GM12878 (cell line): ENCODE measurements at regions not wholly inside any gene's neighbourhood (a gene's known extent, or its start where the extent isn't known, plus 50 kb on each side); places are given as distances from the start of the nearest gene placed in this dataset.

Source experiments
- ATAC-seq: fragments of 200-7000 bp; cut with Tn5 transposase; 3 replicates; pipeline ENCODE4 v1.9.1; 2020; ENCODE audit warnings: mild to moderate bottlenecking, moderate library complexity
- BruUV-seq: library from RNA; stranded (reverse); fragments of 400-500 nt; replicated peaks from 2 replicates; lab custom pipeline; 2021; lab: Mats Ljungman, UMichigan
- CTCF ChIA-PET: fragments of 300-600 bp; sonication (Branson Sonifier 250); formaldehyde crosslinking; extraction: SDS; loops from one replicate; lab custom pipeline; 2021; ENCODE audit warnings: inconsistent platforms; lab: Yijun Ruan, JAX
- POLR2A ChIA-PET: fragments of 350-600 bp; formaldehyde crosslinking; extraction: SDS; loops from one replicate; lab custom pipeline; 2021; ENCODE audit warnings: inconsistent platforms; lab: Charles Lee
- RAD21 ChIA-PET: fragments of 300-600 bp; sonication (Branson Sonifier 250); formaldehyde crosslinking; loops from one replicate; lab custom pipeline; 2023; ENCODE audit warnings: antibody characterized with exemption; ENCODE audit not compliant: unreplicated experiment; lab: Charles Lee
- SMC1A ChIA-PET: fragments of 300-600 bp; sonication (Branson Sonifier 250); formaldehyde crosslinking; loops from one replicate; lab custom pipeline; 2023; ENCODE audit not compliant: unreplicated experiment, uncharacterized antibody; lab: Charles Lee
- DNase-seq: peaks from one replicate; pipeline ENCODE4 v3.0.0-alpha.2; 2011; ENCODE audit warnings: low read depth, low spot score
- FAIRE-seq: peaks from 3 replicates; lab custom pipeline; 2011; peaks lifted over from hg19 to GRCh38; lab: Jason Lieb, UNC
- H2AFZ ChIP-seq: 2 replicates; pipeline ENCODE4 v1.6.0; 2011; ENCODE audit warnings: low read depth, low read length, control low read depth; ENCODE audit not compliant: control insufficient read depth
- H3K27ac ChIP-seq: 2 replicates; pipeline ENCODE4 v1.5.1; 2011; ENCODE audit warnings: control low read depth; ENCODE audit not compliant: control insufficient read depth, insufficient read depth
- H3K27me3 ChIP-seq, 2 experiments: replicated peaks in 1 of 2; 2 replicates each; pipeline versions ENCODE4 v1.6.0 to v1.6.1; 2011; ENCODE audit warnings: low read length in 1 of 2; ENCODE audit not compliant: control insufficient read depth in 2 of 2, insufficient read depth in 2 of 2
- H3K36me3 ChIP-seq, 2 experiments: 2 replicates each; pipeline ENCODE4 v1.5.1; 2011; ENCODE audit warnings: low read length in 1 of 2; ENCODE audit not compliant: control insufficient read depth in 2 of 2, insufficient read depth in 2 of 2
- H3K4me1 ChIP-seq: 2 replicates; pipeline ENCODE4 v1.6.1; 2011; ENCODE audit warnings: mild to moderate bottlenecking, low read length, moderate library complexity, mixed read lengths; ENCODE audit not compliant: control insufficient read depth, insufficient read depth
- H3K4me2 ChIP-seq: 2 replicates; pipeline ENCODE4 v1.6.0; 2011; ENCODE audit warnings: control low read depth; ENCODE audit not compliant: control insufficient read depth, insufficient read depth
- H3K4me3 ChIP-seq: fragments of 200-600 bp; sonication (generic); 2 replicates; pipeline ENCODE4 v1.5.1; 2016
- H3K79me2 ChIP-seq: 2 replicates; pipeline ENCODE4 v1.6.0; 2011; ENCODE audit warnings: low read length; ENCODE audit not compliant: control insufficient read depth, insufficient read depth
- H3K9ac ChIP-seq: 2 replicates; pipeline ENCODE4 v1.8.0; 2011; ENCODE audit warnings: low read length, control low read depth, mixed read lengths; ENCODE audit not compliant: control insufficient read depth, insufficient read depth
- H3K9me3 ChIP-seq: replicated peaks from 3 replicates; pipeline ENCODE4 v1.5.1; 2011; ENCODE audit warnings: mild to moderate bottlenecking, low read length; ENCODE audit not compliant: control insufficient read depth, insufficient read depth
- H4K20me1 ChIP-seq: 2 replicates; pipeline ENCODE4 v1.6.0; 2011; ENCODE audit not compliant: control insufficient read depth, insufficient read depth
- BHLHE40 ChIP-seq, 2 experiments: fragments of 450-650 bp in 1 of 2; IDR thresholded peaks; 2 replicates each; pipeline ENCODE4 v1.6.1; 2011 to 2017; ENCODE audit warnings: low read depth in 2 of 2, borderline replicate concordance in 1 of 2, improper control_type of control experiment in 1 of 2, low read length in 1 of 2, mild to moderate bottlenecking in 1 of 2
- BMI1 ChIP-seq: fragments of 450-650 bp; IDR thresholded peaks from 2 replicates; pipeline ENCODE4 v1.6.1; 2016; ENCODE audit warnings: mild to moderate bottlenecking, moderate library complexity, borderline replicate concordance
- CEBPB ChIP-seq, 2 experiments: fragments of 150-350 bp in 1 of 2; IDR thresholded peaks; 2 replicates each; pipeline ENCODE4 v1.6.1; 2012 to 2014; ENCODE audit warnings: low read depth in 2 of 2, low read length in 2 of 2, borderline replicate concordance in 1 of 2, inconsistent platforms in 1 of 2
- CTCF ChIP-seq, 3 experiments: IDR thresholded peaks in 2 of 3; conservative IDR thresholded peaks in 1 of 3; 2 replicates each; pipeline ENCODE4 v1.5.1; 2011; ENCODE audit warnings: low read depth in 3 of 3, low read length in 3 of 3, mild to moderate bottlenecking in 3 of 3, control low read depth in 2 of 3, moderate library complexity in 2 of 3, inconsistent platforms in 1 of 3, mixed read lengths in 1 of 3; ENCODE audit not compliant: control insufficient read depth in 2 of 3, insufficient read depth in 1 of 3; ENCODE audit errors: extremely low read depth in 1 of 3
- EED ChIP-seq: sonication (generic); IDR thresholded peaks from 2 replicates; pipeline ENCODE4 v1.6.1; 2016; ENCODE audit warnings: antibody characterized with exemption, low read depth
- ETV6 ChIP-seq, 2 experiments: fragments of 450-650 bp in 1 of 2; IDR thresholded peaks in 1 of 2; conservative IDR thresholded peaks in 1 of 2; 2 replicates each; pipeline ENCODE4 v1.6.1; 2014; ENCODE audit warnings: antibody characterized with exemption in 1 of 2, borderline replicate concordance in 1 of 2, low read depth in 1 of 2, mild to moderate bottlenecking in 1 of 2, moderate library complexity in 1 of 2
- EZH2 ChIP-seq: IDR thresholded peaks from 2 replicates; pipeline ENCODE4 v1.6.1; 2012; ENCODE audit warnings: low read depth, mild to moderate bottlenecking, control low read depth, inconsistent platforms, low read length, borderline replicate concordance; ENCODE audit not compliant: control insufficient read depth
- POLR2A ChIP-seq: IDR thresholded peaks from 2 replicates; pipeline ENCODE4 v1.6.1; 2011; ENCODE audit warnings: low read depth, mild to moderate bottlenecking, low read length
- RAD21 ChIP-seq: IDR thresholded peaks from 2 replicates; pipeline ENCODE4 v1.6.1; 2011; ENCODE audit warnings: mild to moderate bottlenecking, low read depth, low read length, moderate library complexity; ENCODE audit not compliant: insufficient read depth
- RBBP5 ChIP-seq: fragments of 200-600 bp; sonication (generic); conservative IDR thresholded peaks from 2 replicates; pipeline ENCODE4 v1.6.1; 2016
- SMAD1 ChIP-seq: fragments of 450-650 bp; IDR thresholded peaks from 2 replicates; pipeline ENCODE4 v1.6.1; 2018; ENCODE audit warnings: mild to moderate bottlenecking, low read depth; ENCODE audit not compliant: partially characterized antibody
- SMARCA5 ChIP-seq: fragments of 450-650 bp; IDR thresholded peaks from 2 replicates; pipeline ENCODE4 v1.6.1; 2017; ENCODE audit warnings: mild to moderate bottlenecking
- USF1 ChIP-seq: IDR thresholded peaks from 2 replicates; pipeline ENCODE4 v1.6.1; 2011; ENCODE audit warnings: borderline replicate concordance, low read depth, mild to moderate bottlenecking, moderate library complexity, mixed read lengths, low read length; ENCODE audit not compliant: insufficient read depth; ENCODE audit errors: extremely low read length
- USF2 ChIP-seq: IDR thresholded peaks from 2 replicates; pipeline ENCODE4 v1.6.1; 2011; ENCODE audit warnings: low read depth, low read length, improper control_type of control experiment, borderline replicate concordance
- WRNIP1 ChIP-seq: IDR thresholded peaks from 2 replicates; pipeline ENCODE4 v1.6.1; 2011; ENCODE audit warnings: low read depth, low read length, improper control_type of control experiment, borderline replicate concordance
- ZBED1 ChIP-seq: IDR thresholded peaks from 2 replicates; pipeline ENCODE4 v1.6.1; 2016; ENCODE audit warnings: borderline replicate concordance
- ZBTB33 ChIP-seq: fragments of 450-650 bp; IDR thresholded peaks from 2 replicates; pipeline ENCODE4 v1.6.1; 2017; ENCODE audit warnings: mild to moderate bottlenecking
- WGBS: methylation state at CpG from one replicate; pipeline ENCODE4 v1.1.6; 2016; ENCODE audit warnings: low lambda C conversion rate; ENCODE audit not compliant: insufficient replicate concordance, insufficient coverage; ENCODE audit errors: missing lambda C conversion rate; 5-methylcytosine and 5-hydroxymethylcytosine counted together
- in situ Hi-C: fragments of 300-500 bp; cut with MboI; formaldehyde crosslinking; loops from 9 replicates; pipeline ENCODE4 v1.14.3; 2018; ENCODE audit warnings: mixed read lengths
- intact Hi-C: fragments of 100-400 bp; cut with micrococcal nuclease; formaldehyde crosslinking; loops from one replicate; pipeline ENCODE4 v1.14.2; 2022; ENCODE audit not compliant: unreplicated experiment
- TF ChIP-seq, protein P1 (sequence below): IDR thresholded peaks from 2 replicates; pipeline ENCODE4 v1.6.1; 2012; ENCODE audit warnings: low read depth, low read length, improper control_type of control experiment

GRCh38 chr12:25812295-25812694, 146.2 kb upstream of the RASSF8 start (continued):
- TF ChIP-seq EZH2 (no peak), WRNIP1 (no peak), SMARCA5 (no peak), BHLHE40 (IDR thresholded peaks at IDR 0.05; ENCODE audit: borderline replicate concordance in 1 of 2, low read depth in 2 of 2, low read length in 1 of 2) (no peak), RAD21 (no peak), USF1 (no peak)

- ChIA-PET CTCF (no interaction called here), SMC1A (interaction anchor here (0.6 kb wide), 1 partner anchor 399 kb away, joined by 3 read pairs; no protein-coding TSS in a partner anchor), POLR2A (no interaction called here), RAD21 (no interaction called here)
- Histone ChIP-seq H3K9me3 (no peaks in the 10 kb centered on the region), H3K4me1 (no peaks in the 10 kb centered on the region; the same call in 1 of the 2 replicates), H3K27me3 (no peaks in the 10 kb centered on the region), H3K4me2 (no peak overlapping the region), H2AFZ (no peak overlapping the region), H3K79me2 (no peaks in the 10 kb centered on the region), H3K9ac (no peak overlapping the region), H4K20me1 (no peaks in the 10 kb centered on the region), H3K36me3 (no peaks in the 10 kb centered on the region), H3K27ac (no peak overlapping the region), H3K4me3 (no peak overlapping the region)
- no TSS peak for BruUV-seq
- ATAC-seq (no peak), DNase-seq (no peak), FAIRE-seq (no peak)
- WGBS = 52% methylated on average over 5 of the region's 5 CpGs
- in situ Hi-C loops = no loop called here
- intact Hi-C loops = no loop called here
- TF ChIP-seq ZBTB33 (no peak), CTCF (IDR thresholded peaks at IDR 0.05 in 2 of 3, conservative IDR thresholded peaks at IDR 0.05 in 1 of 3; ENCODE audit: control insufficient read depth in 2 of 3, extremely low read depth in 1 of 3, insufficient read depth in 1 of 3, low read depth in 3 of 3, low read length in 3 of 3) (no peak), CEBPB (IDR thresholded peaks at IDR 0.05; ENCODE audit: borderline replicate concordance in 1 of 2, low read depth in 2 of 2, low read length in 2 of 2) (no peak), RBBP5 (no peak), ZBED1 (no peak), BMI1 (no peak), ETV6 (conservative IDR thresholded peaks at IDR 0.05 in 1 of 2, IDR thresholded peaks at IDR 0.05 in 1 of 2; ENCODE audit: borderline replicate concordance in 1 of 2, low read depth in 1 of 2) (no peak), EED (no peak), USF2 (no peak), POLR2A (no peak), SMAD1 (no peak)
- TF ChIP-seq, protein P1, sequence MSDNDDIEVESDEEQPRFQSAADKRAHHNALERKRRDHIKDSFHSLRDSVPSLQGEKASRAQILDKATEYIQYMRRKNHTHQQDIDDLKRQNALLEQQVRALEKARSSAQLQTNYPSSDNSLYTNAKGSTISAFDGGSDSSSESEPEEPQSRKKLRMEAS = no peak
Observed at GRCh38 chr12:25813843-25814242, 144.6 kb upstream of the RASSF8 start.
